Caco-2 (cell line): ENCODE measurements at regions not wholly inside any gene's neighbourhood (a gene's known extent, or its start where the extent isn't known, plus 50 kb on each side); places are given as distances from the start of the nearest gene placed in this dataset.

Source experiments
- BruUV-seq: library from RNA; stranded (reverse); fragments of 400-500 nt; replicated peaks from 2 replicates; lab custom pipeline; 2021; lab: Mats Ljungman, UMichigan
- CTCF ChIA-PET: fragments of 300-600 bp; sonication (Branson Sonifier 250); formaldehyde crosslinking; loops from one replicate; lab custom pipeline; 2022; ENCODE audit warnings: antibody characterized with exemption; lab: Charles Lee
- POLR2A ChIA-PET: fragments of 300-600 bp; sonication (Branson Sonifier 250); formaldehyde crosslinking; loops from one replicate; lab custom pipeline; 2022; ENCODE audit warnings: antibody characterized with exemption; lab: Charles Lee
- DNase-seq, 2 experiments: peaks; one replicate each; pipeline versions ENCODE4 v3.0.0 to v3.0.0-alpha.2; 2020 to 2022
- H3K27me3 ChIP-seq: replicated peaks from 2 replicates; pipeline ENCODE4 v1.6.0; 2011; ENCODE audit warnings: low read length; ENCODE audit not compliant: control insufficient read depth, insufficient read depth
- H3K36me3 ChIP-seq: 2 replicates; pipeline ENCODE4 v1.5.1; 2011; ENCODE audit warnings: low read length; ENCODE audit not compliant: control insufficient read depth, insufficient read depth
- H3K4me1 ChIP-seq: fragments of 250-450 bp; sonication (Bioruptor Pico); 2 replicates; pipeline ENCODE4 v1.5.1; 2020; ENCODE audit warnings: mild to moderate bottlenecking
- H3K4me3 ChIP-seq: 2 replicates; pipeline ENCODE4 v1.5.1; 2011; ENCODE audit warnings: low read depth, mild to moderate bottlenecking, control low read depth, low read length
- H3K9me3 ChIP-seq: fragments of 250-450 bp; sonication (Bioruptor Pico); 2 replicates; pipeline ENCODE4 v1.5.1; 2020; ENCODE audit warnings: mild to moderate bottlenecking, moderate library complexity
- H3K27ac Mint-ChIP-seq: one replicate; pipeline ENCODE4 v1.8.0; 2022; ENCODE audit warnings: mixed read lengths; ENCODE audit not compliant: unreplicated experiment
- H3K27me3 Mint-ChIP-seq: one replicate; pipeline ENCODE4 v1.8.0; 2022; ENCODE audit warnings: mixed read lengths; ENCODE audit not compliant: insufficient read depth, unreplicated experiment
- H3K36me3 Mint-ChIP-seq: one replicate; pipeline ENCODE4 v1.8.0; 2022; ENCODE audit warnings: mild to moderate bottlenecking, mixed read lengths; ENCODE audit not compliant: insufficient read depth, unreplicated experiment
- H3K4me1 Mint-ChIP-seq: one replicate; pipeline ENCODE4 v1.8.0; 2022; ENCODE audit warnings: low read depth, mixed read lengths; ENCODE audit not compliant: unreplicated experiment
- H3K4me3 Mint-ChIP-seq: one replicate; pipeline ENCODE4 v1.8.0; 2022; ENCODE audit warnings: mild to moderate bottlenecking, moderate library complexity, mixed read lengths; ENCODE audit not compliant: unreplicated experiment
- H3K9me3 Mint-ChIP-seq: one replicate; pipeline ENCODE4 v1.8.0; 2022; ENCODE audit warnings: mixed read lengths; ENCODE audit not compliant: unreplicated experiment
- CTCF ChIP-seq, 2 experiments: fragments of 200-600 bp in 1 of 2; IDR thresholded peaks; 1 replicate in 1 of 2; 2 replicates in 1 of 2; pipeline versions ENCODE4 v1.5.1 to v1.8.0; 2011 to 2022; ENCODE audit warnings: antibody characterized with exemption in 1 of 2, control low read depth in 1 of 2, inconsistent platforms in 1 of 2, low read depth in 1 of 2, low read length in 1 of 2, mild to moderate bottlenecking in 1 of 2, moderate library complexity in 1 of 2; ENCODE audit not compliant: insufficient read depth in 1 of 2, severe bottlenecking in 1 of 2, unreplicated experiment in 1 of 2
- intact Hi-C: fragments of 100-400 bp; cut with micrococcal nuclease; formaldehyde crosslinking; loops from one replicate; pipeline ENCODE4 v1.10.0; 2022; ENCODE audit not compliant: unreplicated experiment

GRCh38 chr1:103337779-103338178, 187.7 kb upstream of the RNPC3 start:
- H3K27ac Mint-ChIP-seq, result no peak overlapping the region
- no peaks in the 10 kb centered on the region for H3K4me1 ChIP-seq
- intact Hi-C loops, result no loop called here
- DNase-seq, result no peak
- H3K36me3 Mint-ChIP-seq, result no peaks in the 10 kb centered on the region
- no peak overlapping the region for H3K4me3 ChIP-seq
- H3K4me1 Mint-ChIP-seq, result no peaks in the 10 kb centered on the region
- CTCF ChIA-PET, result no interaction called here
- no peaks in the 10 kb centered on the region for H3K27me3 Mint-ChIP-seq
- H3K9me3 ChIP-seq, result no peaks in the 10 kb centered on the region
- H3K27me3 ChIP-seq, result no peaks in the 10 kb centered on the region
- H3K9me3 Mint-ChIP-seq, result no peaks in the 10 kb centered on the region
- no peak for TF ChIP-seq CTCF (IDR thresholded peaks at IDR 0.05; ENCODE audit: insufficient read depth in 1 of 2, low read depth in 1 of 2, low read length in 1 of 2, severe bottlenecking in 1 of 2, unreplicated experiment in 1 of 2)
- no TSS peak for BruUV-seq
- no peaks in the 10 kb centered on the region for H3K36me3 ChIP-seq
- no peak overlapping the region for H3K4me3 Mint-ChIP-seq
- POLR2A ChIA-PET, result no interaction called here

DNA sequence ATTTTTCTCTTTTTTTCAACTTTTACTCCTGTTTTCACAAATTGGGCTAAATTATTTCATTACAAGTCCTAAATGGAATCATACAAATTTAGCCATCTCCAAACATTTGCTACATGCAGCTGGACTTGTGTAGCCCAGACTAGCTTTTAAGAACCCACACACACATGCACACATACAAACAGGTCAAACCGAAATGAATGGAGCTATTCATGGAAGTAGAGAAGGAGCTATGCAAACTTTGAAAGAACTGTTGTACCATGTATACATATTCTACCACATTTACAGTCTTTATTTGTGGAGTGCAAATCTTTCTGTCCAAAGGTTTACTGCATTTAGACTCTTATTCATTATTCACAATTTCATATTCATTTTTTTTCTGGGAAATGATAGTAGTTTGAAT, 189.1 kb upstream of the RNPC3 start:
- H3K9me3 Mint-ChIP-seq, result no peaks in the 10 kb centered on the region
- CTCF ChIA-PET, result no interaction called here
- Histone ChIP-seq H3K36me3 (no peaks in the 10 kb centered on the region), H3K4me3 (no peak overlapping the region), H3K4me1 (no peaks in the 10 kb centered on the region), H3K9me3 (no peaks in the 10 kb centered on the region), H3K27me3 (no peaks in the 10 kb centered on the region)
- no peaks in the 10 kb centered on the region for H3K4me1 Mint-ChIP-seq
- intact Hi-C loops, result no loop called here
- POLR2A ChIA-PET, result no interaction called here
- no peak overlapping the region for H3K4me3 Mint-ChIP-seq
- H3K27me3 Mint-ChIP-seq, result no peaks in the 10 kb centered on the region
- no peak for DNase-seq
- no peaks in the 10 kb centered on the region for H3K36me3 Mint-ChIP-seq
- H3K27ac Mint-ChIP-seq, result no peak overlapping the region
- no TSS peak for BruUV-seq
- no peak for TF ChIP-seq CTCF (IDR thresholded peaks at IDR 0.05; ENCODE audit: insufficient read depth in 1 of 2, low read depth in 1 of 2, low read length in 1 of 2, severe bottlenecking in 1 of 2, unreplicated experiment in 1 of 2)

DNA sequence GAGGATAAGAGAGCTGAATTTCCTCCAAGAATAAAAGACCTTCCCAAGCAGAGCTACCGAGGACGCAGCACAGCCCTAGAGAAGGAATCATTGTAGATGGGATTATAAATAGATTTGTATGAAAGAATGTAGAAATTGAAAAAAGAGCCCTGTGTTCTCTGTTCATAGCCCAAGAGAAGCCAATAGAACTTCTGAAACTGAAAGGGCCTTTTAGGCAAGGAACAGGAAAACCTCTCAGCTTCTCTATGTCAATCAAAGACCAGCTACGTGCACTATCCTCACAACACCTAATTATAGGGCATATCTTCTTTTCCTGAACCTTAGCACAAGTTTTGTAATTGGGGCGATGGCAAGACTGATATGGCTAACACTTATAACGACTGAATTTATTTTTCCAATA, 192.4 kb upstream of the RNPC3 start:
- POLR2A ChIA-PET, result no interaction called here
- Mint-ChIP-seq H3K36me3 (no peaks in the 10 kb centered on the region), H3K4me3 (no peak overlapping the region), H3K27me3 (no peaks in the 10 kb centered on the region), H3K27ac (no peak overlapping the region), H3K9me3 (no peaks in the 10 kb centered on the region), H3K4me1 (no peaks in the 10 kb centered on the region)
- no peak for TF ChIP-seq CTCF (IDR thresholded peaks at IDR 0.05; ENCODE audit: insufficient read depth in 1 of 2, low read depth in 1 of 2, low read length in 1 of 2, severe bottlenecking in 1 of 2, unreplicated experiment in 1 of 2)
- H3K36me3 ChIP-seq, result no peaks in the 10 kb centered on the region
- intact Hi-C loops, result no loop called here
- H3K27me3 ChIP-seq, result no peaks in the 10 kb centered on the region
- no TSS peak for BruUV-seq
- CTCF ChIA-PET, result no interaction called here
- no peaks in the 10 kb centered on the region for H3K4me1 ChIP-seq
- H3K9me3 ChIP-seq, result no peaks in the 10 kb centered on the region
- H3K4me3 ChIP-seq, result no peak overlapping the region
- DNase-seq, result no peak
